NB4 (cell line): ENCODE measurements at regions not wholly inside any gene's neighbourhood (a gene's known extent, or its start where the extent isn't known, plus 50 kb on each side); places are given as distances from the start of the nearest gene placed in this dataset.

ENCODE experiments used
- DNase-seq: peaks from one replicate; pipeline ENCODE4 v3.0.0; 2010; ENCODE audit warnings: low read depth
- H3K4me3 ChIP-seq: one replicate; pipeline ENCODE4 v1.5.1; 2011; ENCODE audit warnings: mild to moderate bottlenecking, low read depth, low read length, moderate library complexity
- MYC ChIP-seq: IDR thresholded peaks from 2 replicates; pipeline ENCODE4 v1.6.1; 2011; ENCODE audit warnings: low read depth, low read length
- POLR2A ChIP-seq: IDR thresholded peaks from 2 replicates; pipeline ENCODE4 v1.6.1; 2011; ENCODE audit warnings: mild to moderate bottlenecking; ENCODE audit not compliant: insufficient read length; ENCODE audit errors: extremely low read depth
- TF ChIP-seq, protein P1 (sequence below): IDR thresholded peaks from 2 replicates; pipeline ENCODE4 v1.6.1; 2011; ENCODE audit warnings: low read depth, low read length
- TF ChIP-seq, protein P2 (sequence below): IDR thresholded peaks from one replicate; pipeline ENCODE4 v1.5.1; 2012; ENCODE audit warnings: low read depth, low read length

DNA sequence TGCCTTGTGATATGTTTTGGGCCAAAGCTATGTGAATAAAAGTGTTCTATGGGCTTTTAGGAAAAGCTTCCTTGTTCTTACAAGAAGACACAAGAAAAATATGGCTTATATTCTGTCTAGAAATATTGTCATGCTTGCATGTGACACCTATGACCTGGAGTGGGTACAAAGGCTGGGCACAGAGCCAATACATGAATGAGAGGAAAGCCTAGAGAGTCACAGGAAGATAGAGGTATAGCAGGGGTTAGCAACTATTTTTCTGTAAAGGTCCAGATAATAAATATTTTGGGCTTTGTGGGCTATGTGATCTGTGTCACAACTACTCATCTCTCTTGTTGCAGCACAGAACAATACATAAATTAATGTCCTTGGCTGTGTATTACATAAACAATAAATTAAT lies 196.6 kb upstream of the CD180 start:
- DNase-seq = no peak
- H3K4me3 ChIP-seq = no peak overlapping the region
- TF ChIP-seq, protein P1, sequence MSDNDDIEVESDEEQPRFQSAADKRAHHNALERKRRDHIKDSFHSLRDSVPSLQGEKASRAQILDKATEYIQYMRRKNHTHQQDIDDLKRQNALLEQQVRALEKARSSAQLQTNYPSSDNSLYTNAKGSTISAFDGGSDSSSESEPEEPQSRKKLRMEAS = no peak
- TF ChIP-seq MYC = no peak
- TF ChIP-seq, protein P2, sequence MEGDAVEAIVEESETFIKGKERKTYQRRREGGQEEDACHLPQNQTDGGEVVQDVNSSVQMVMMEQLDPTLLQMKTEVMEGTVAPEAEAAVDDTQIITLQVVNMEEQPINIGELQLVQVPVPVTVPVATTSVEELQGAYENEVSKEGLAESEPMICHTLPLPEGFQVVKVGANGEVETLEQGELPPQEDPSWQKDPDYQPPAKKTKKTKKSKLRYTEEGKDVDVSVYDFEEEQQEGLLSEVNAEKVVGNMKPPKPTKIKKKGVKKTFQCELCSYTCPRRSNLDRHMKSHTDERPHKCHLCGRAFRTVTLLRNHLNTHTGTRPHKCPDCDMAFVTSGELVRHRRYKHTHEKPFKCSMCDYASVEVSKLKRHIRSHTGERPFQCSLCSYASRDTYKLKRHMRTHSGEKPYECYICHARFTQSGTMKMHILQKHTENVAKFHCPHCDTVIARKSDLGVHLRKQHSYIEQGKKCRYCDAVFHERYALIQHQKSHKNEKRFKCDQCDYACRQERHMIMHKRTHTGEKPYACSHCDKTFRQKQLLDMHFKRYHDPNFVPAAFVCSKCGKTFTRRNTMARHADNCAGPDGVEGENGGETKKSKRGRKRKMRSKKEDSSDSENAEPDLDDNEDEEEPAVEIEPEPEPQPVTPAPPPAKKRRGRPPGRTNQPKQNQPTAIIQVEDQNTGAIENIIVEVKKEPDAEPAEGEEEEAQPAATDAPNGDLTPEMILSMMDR = no peak
- no peak for TF ChIP-seq POLR2A

DNA sequence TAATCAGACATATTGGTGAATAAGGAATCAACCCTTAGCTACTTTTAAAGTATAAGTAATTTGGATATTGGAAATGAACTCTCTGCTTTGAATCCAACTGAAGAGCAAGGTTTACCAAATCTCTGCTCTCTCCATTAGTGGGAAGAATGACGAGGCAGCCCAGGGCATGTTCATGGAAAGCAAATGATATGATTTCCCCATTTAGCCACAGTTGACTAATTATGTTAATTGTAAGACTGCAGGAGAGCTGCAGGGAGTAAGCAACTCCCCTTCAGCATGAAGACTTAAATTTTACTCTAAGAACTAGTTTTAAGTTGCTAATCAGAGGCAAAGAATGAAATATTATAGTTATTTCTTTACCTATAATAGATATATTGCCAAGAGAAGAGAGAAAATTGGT lies 194.3 kb upstream of the CD180 start:
- TF ChIP-seq, protein P1 = no peak
- TF ChIP-seq, protein P2 = no peak
- TF ChIP-seq POLR2A (no peak), MYC (no peak)
- no peak for DNase-seq
- H3K4me3 ChIP-seq = no peak overlapping the region

DNA sequence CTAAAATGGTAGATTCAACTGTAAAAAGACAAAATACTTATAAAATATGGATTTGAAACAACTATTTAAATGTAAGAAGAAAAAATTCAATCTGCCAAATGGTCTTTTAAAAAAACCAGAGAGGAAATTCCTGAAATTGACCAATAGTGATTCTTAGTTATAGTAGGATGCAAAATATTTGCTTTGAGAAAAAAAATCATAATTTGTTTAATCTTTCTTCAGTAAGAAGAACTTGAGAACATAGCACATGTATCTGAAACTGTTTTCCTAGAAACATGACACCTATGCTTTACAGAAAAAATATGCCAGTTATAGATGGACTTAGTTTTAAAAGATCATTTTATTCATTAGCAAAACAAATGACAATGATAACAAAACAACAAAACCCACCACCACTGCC lies 186.9 kb upstream of the CD180 start:
- DNase-seq = no peak
- TF ChIP-seq, protein P2 = no peak
- TF ChIP-seq POLR2A = no peak
- no peak overlapping the region for H3K4me3 ChIP-seq

DNA sequence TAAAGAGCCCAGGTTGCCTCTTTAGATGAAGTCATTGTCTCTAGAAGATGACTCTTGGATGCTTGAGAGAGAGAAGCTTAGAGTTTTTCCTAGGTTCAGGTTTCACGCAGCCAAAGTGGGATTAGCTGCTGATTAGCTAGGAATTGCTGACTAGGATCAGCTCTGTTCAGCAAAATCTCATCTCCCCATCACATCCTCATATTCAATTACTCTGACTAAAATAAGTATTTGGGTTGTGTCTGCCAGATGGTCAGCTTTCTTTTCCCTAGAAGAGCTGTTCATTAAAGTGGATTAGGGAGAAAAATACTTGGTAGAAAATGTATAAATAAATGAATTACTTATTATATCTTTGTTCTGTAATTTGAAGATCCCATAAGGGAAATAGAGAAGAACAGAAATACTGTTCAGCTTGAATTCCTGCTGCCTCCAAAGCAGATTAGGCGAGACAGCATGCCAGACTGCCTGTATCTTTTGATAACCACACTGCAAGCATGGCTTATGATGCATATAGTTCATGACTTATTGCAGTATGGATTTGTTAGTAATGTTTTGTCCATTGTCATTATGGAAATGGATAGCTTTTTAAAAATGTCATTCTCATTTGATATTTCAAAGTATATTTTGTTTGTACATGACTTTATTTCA lies 184.8 kb upstream of the CD180 start:
- H3K4me3 ChIP-seq = no peak overlapping the region
- TF ChIP-seq POLR2A = no peak
- DNase-seq = no peak

DNA sequence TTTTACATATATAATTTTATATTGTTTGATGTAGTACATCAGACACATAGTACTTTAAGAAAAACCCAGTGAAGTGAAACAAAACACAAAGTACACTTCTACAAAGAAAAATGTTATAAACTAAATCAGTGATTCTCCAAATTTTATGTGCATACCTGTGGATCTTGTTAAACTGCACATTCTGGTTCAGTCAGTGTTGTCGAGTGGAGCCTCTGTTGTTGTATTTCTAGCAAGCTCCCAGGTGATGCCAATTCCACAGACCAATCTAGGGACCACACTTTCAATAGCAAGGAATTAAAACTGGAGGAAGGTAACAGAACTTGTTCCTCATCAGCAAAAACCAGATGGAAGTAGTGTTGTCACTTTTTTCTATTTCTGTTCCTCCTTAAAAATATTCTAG lies 183.8 kb upstream of the CD180 start:
- H3K4me3 ChIP-seq = no peak overlapping the region
- no peak for DNase-seq
- no peak for TF ChIP-seq POLR2A
- TF ChIP-seq, protein P2 = no peak
- TF ChIP-seq, protein P1 = no peak
- TF ChIP-seq MYC = no peak

DNA sequence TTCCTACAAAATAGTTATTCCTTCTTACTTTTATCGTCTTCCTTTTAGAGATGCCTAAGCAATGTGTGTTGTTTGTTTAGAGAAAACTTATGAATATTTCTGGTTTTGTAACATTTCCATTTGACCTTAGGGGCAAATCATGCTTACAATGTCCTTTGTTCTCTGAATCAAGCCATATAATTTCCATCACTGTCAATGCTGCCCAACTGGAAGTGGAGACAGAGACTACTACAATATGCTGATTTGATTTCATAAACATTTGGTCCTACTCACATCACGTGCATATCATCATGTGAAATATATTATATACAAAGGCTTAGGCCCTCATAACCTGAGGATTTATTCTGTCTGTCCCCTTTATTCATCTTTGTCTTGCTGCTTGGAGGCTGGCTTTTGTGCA lies 183.2 kb upstream of the CD180 start:
- no peak for DNase-seq

More for the DNA sequence above, 183.2 kb upstream of the CD180 start:
- TF ChIP-seq MYC (no peak), POLR2A (no peak)
- TF ChIP-seq, protein P1 = no peak
- TF ChIP-seq, protein P2 = no peak
- no peak overlapping the region for H3K4me3 ChIP-seq
